ENCODE measurements at regions not wholly inside any gene's neighbourhood (a gene's known extent, or its start where the extent isn't known, plus 50 kb on each side); places are given as distances from the start of the nearest gene placed in this dataset.

DNA sequence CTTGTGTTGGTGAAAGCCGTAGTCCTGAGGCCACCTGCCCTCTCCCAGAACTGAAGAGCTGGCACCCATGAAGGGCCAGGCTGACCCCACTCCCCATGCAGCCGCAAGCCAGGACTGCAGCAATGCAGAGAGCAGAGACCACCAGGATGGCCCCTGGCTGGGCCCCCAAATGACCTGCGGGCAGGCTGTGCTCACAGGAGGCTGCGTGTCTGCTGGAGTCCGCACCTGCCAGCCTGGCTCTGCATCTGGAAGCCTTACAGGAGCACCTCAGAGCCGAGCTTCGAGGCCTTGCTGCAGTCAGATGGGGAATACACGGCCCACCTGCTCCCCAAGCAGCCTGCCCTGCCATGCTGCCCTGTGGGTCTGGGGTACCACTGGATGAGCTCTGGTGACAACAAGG lies 1336.8 kb downstream of the TBC1D22A start:
- TF ChIP-seq, protein P1, sequence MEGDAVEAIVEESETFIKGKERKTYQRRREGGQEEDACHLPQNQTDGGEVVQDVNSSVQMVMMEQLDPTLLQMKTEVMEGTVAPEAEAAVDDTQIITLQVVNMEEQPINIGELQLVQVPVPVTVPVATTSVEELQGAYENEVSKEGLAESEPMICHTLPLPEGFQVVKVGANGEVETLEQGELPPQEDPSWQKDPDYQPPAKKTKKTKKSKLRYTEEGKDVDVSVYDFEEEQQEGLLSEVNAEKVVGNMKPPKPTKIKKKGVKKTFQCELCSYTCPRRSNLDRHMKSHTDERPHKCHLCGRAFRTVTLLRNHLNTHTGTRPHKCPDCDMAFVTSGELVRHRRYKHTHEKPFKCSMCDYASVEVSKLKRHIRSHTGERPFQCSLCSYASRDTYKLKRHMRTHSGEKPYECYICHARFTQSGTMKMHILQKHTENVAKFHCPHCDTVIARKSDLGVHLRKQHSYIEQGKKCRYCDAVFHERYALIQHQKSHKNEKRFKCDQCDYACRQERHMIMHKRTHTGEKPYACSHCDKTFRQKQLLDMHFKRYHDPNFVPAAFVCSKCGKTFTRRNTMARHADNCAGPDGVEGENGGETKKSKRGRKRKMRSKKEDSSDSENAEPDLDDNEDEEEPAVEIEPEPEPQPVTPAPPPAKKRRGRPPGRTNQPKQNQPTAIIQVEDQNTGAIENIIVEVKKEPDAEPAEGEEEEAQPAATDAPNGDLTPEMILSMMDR (IDR thresholded peaks at IDR 0.05), result no peak
- TF ChIP-seq POLR2A (IDR thresholded peaks at IDR 0.05) (no peak), EP300 (IDR thresholded peaks at IDR 0.05) (no peak)

Data from tibial nerve (tissue), 4 donors.